Neuronal stem cell (in vitro differentiated cells): ENCODE measurements at regions not wholly inside any gene's neighbourhood (a gene's known extent, or its start where the extent isn't known, plus 50 kb on each side); places are given as distances from the start of the nearest gene placed in this dataset.

Experiments
- DNase-seq: peaks from one replicate; pipeline ENCODE4 v3.0.0-alpha.2; 2013; ENCODE audit warnings: low spot score
- H2AFZ ChIP-seq: one replicate; pipeline ENCODE4 v1.6.1; 2013; ENCODE audit warnings: mild to moderate bottlenecking, low read length, inconsistent platforms
- H2AK5ac ChIP-seq: 2 replicates; pipeline ENCODE4 v1.6.1; 2013; ENCODE audit warnings: low read depth, mild to moderate bottlenecking, inconsistent platforms, low read length, moderate library complexity, mixed read lengths
- H2BK120ac ChIP-seq: 2 replicates; pipeline ENCODE4 v1.6.1; 2013; ENCODE audit warnings: low read depth, mild to moderate bottlenecking, inconsistent platforms, low read length, moderate library complexity, mixed read lengths
- H2BK12ac ChIP-seq: one replicate; pipeline ENCODE4 v1.6.1; 2013; ENCODE audit warnings: low read length, inconsistent platforms
- H2BK15ac ChIP-seq: 2 replicates; pipeline ENCODE4 v1.6.1; 2013; ENCODE audit warnings: mild to moderate bottlenecking, low read length, inconsistent platforms, mixed read lengths
- H2BK5ac ChIP-seq: one replicate; pipeline ENCODE4 v1.6.1; 2013; ENCODE audit warnings: inconsistent platforms, mild to moderate bottlenecking, low read length, moderate library complexity
- H3K14ac ChIP-seq: one replicate; pipeline ENCODE4 v1.6.1; 2013; ENCODE audit warnings: low read length, inconsistent platforms
- H3K18ac ChIP-seq: 2 replicates; pipeline ENCODE4 v1.6.1; 2013; ENCODE audit warnings: low read length, inconsistent platforms
- H3K23ac ChIP-seq: 2 replicates; pipeline ENCODE4 v1.6.1; 2013; ENCODE audit warnings: low read depth, mild to moderate bottlenecking, mixed read lengths, low read length, inconsistent platforms; ENCODE audit not compliant: poor library complexity
- H3K27ac ChIP-seq: replicated peaks from 3 replicates; pipeline ENCODE4 v1.5.1; 2013; ENCODE audit warnings: low read length, inconsistent platforms
- H3K27me3 ChIP-seq, 3 experiments: 2 replicates each; pipeline ENCODE4 v1.6.1; 2013; ENCODE audit warnings: low read length in 3 of 3, mild to moderate bottlenecking in 2 of 3, inconsistent platforms in 1 of 3, low read depth in 1 of 3, mixed read lengths in 1 of 3, moderate library complexity in 1 of 3; ENCODE audit not compliant: control insufficient read depth in 3 of 3, insufficient read depth in 3 of 3
- H3K36me3 ChIP-seq, 2 donors: replicated peaks in 1 of 2; 2 replicates each; pipeline ENCODE4 v1.6.1; 2013; ENCODE audit warnings: low read length in 2 of 2; ENCODE audit not compliant: control insufficient read depth in 2 of 2, insufficient read depth in 2 of 2
- H3K4ac ChIP-seq: 2 replicates; pipeline ENCODE4 v1.6.1; 2013; ENCODE audit warnings: inconsistent platforms, mild to moderate bottlenecking, low read length, moderate library complexity
- H3K4me1 ChIP-seq, 2 donors: 1 replicate in 1 of 2; 2 replicates in 1 of 2; pipeline ENCODE4 v1.6.1; 2013; ENCODE audit warnings: low read length in 2 of 2, low read depth in 1 of 2; ENCODE audit not compliant: control insufficient read depth in 2 of 2, insufficient read depth in 1 of 2
- H3K4me2 ChIP-seq: one replicate; pipeline ENCODE4 v1.6.1; 2013; ENCODE audit warnings: mild to moderate bottlenecking, low read length, inconsistent platforms; ENCODE audit not compliant: insufficient read depth, poor library complexity, severe bottlenecking
- H3K4me3 ChIP-seq, 2 donors: 2 replicates each; pipeline ENCODE4 v1.5.1; 2013; ENCODE audit warnings: low read length in 2 of 2, mild to moderate bottlenecking in 2 of 2, inconsistent platforms in 1 of 2, moderate library complexity in 1 of 2
- H3K79me1 ChIP-seq: one replicate; pipeline ENCODE4 v1.6.1; 2013; ENCODE audit warnings: low read depth, mild to moderate bottlenecking, inconsistent platforms, low read length, moderate library complexity
- H3K9ac ChIP-seq: one replicate; pipeline ENCODE4 v1.6.1; 2013; ENCODE audit warnings: mild to moderate bottlenecking, low read depth, low read length, inconsistent platforms; ENCODE audit not compliant: poor library complexity
- H3K9me3 ChIP-seq, 2 donors: replicated peaks in 1 of 2; 2 replicates each; pipeline versions ENCODE3 to v1.6.1; 2013; ENCODE audit warnings: low read length in 2 of 2, mild to moderate bottlenecking in 2 of 2, inconsistent platforms in 1 of 2, low read depth in 1 of 2, mixed read lengths in 1 of 2, moderate library complexity in 1 of 2; ENCODE audit not compliant: control insufficient read depth in 2 of 2, insufficient read depth in 1 of 2
- H4K8ac ChIP-seq: one replicate; pipeline ENCODE4 v1.6.1; 2013; ENCODE audit warnings: low read depth, mild to moderate bottlenecking, inconsistent platforms, low read length, moderate library complexity
- H4K91ac ChIP-seq: one replicate; pipeline ENCODE4 v1.6.1; 2013; ENCODE audit warnings: low read length, low read depth, mild to moderate bottlenecking, inconsistent platforms; ENCODE audit not compliant: poor library complexity
- WGBS, 2 donors: extraction: QIAGEN DNeasy Blood & Tissue Kit; methylation state at CpG; one replicate each; pipeline ENCODE4 v1.1.7; 2013; ENCODE audit warnings: missing lambda C conversion rate in 2 of 2, mixed read lengths in 1 of 2; ENCODE audit not compliant: insufficient read length in 2 of 2, insufficient replicate concordance in 1 of 2; ENCODE audit errors: extremely low coverage in 2 of 2; 5-methylcytosine and 5-hydroxymethylcytosine counted together

DNA sequence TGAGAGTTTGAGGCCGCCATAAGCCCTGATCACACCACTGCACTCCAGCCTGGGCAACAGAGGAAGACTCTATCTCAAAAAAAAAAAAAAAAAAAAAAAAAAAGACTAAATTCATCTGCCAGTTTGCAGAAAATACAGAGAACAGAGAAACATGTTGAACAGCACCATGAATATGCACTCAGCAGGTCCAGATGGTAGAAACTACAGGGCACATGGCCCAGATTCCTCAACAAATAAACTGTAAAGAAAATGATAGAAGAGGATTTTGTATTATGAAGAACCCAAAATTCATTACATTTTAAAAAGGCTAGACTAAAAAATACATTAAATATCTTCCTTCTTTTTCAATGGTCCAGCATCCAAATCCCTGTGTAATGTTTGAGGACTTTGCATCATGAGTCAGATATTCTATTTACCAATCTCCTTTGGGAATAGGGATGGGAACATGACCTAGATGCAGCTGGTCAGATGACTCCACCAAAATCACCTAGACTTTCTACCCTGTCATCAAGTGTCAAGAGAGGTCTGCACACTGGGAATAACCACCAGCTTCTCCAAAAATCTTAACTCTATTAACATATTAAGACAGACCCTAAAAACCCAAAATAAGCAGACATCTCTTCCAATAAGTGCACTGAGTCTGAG lies 189.1 kb upstream of the TCF21 start:
- no peak overlapping the region for H3K4ac ChIP-seq
- H2BK12ac ChIP-seq: no peak overlapping the region
- WGBS, 2 donors: no CpG with 5 or more reads among the region's 1 CpG
- no peak overlapping the region for H3K14ac ChIP-seq
- no peak overlapping the region for H2AFZ ChIP-seq
- no peaks in the 10 kb centered on the region for H3K79me1 ChIP-seq
- H2BK5ac ChIP-seq: no peak overlapping the region
- no peak for DNase-seq
- H3K4me2 ChIP-seq: no peak overlapping the region
- no peaks in the 10 kb centered on the region for H3K36me3 ChIP-seq
- H4K91ac ChIP-seq: no peak overlapping the region
- no peak overlapping the region for H3K18ac ChIP-seq
- H2BK120ac ChIP-seq: no peak overlapping the region
- H3K27me3 ChIP-seq: no peaks in the 10 kb centered on the region
- no peak overlapping the region for H2AK5ac ChIP-seq
- H3K4me1 ChIP-seq: peaks cover 0 to 3% of the 10 kb centered on the region in 2 donors
- H3K27ac ChIP-seq: no peak overlapping the region
- H4K8ac ChIP-seq: no peak overlapping the region
- no peak overlapping the region for H3K23ac ChIP-seq
- H3K4me3 ChIP-seq: no peak overlapping the region
- no peak overlapping the region for H3K9ac ChIP-seq
- no peak overlapping the region for H2BK15ac ChIP-seq
- H3K9me3 ChIP-seq: no peaks in the 10 kb centered on the region

DNA sequence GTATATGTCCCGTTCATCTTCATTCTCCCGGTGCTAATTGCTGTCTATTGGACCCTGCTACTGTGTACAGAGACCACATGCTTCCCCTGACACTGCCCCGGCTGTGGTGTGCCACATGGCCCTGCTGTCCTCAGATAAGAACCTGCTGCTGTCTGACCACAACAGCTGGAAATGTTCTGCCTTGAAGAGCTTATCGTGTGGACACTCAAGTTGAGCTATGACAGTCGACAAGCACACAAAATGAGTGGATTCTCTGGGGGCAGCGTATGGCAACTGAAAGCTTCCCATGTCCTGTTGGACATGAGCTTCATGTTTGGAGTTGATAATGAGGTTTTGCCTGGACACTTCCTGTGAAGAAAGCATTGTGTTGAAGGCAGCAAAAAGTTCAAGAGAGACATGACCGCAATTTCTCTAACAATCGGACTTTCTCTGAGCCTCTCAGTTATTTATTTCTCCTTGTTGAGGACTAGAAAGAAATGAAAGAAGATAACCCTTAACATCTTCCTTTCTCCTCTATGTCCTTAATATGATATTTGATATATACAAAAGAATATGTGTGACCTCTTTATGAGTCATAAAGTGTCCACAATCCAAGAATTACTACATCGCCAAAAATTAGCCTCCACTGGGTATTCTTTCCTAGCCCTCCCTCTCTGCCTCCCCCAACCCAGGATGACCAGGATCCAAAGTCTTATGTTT lies 187.1 kb upstream of the TCF21 start:
- no peak for DNase-seq

DNA sequence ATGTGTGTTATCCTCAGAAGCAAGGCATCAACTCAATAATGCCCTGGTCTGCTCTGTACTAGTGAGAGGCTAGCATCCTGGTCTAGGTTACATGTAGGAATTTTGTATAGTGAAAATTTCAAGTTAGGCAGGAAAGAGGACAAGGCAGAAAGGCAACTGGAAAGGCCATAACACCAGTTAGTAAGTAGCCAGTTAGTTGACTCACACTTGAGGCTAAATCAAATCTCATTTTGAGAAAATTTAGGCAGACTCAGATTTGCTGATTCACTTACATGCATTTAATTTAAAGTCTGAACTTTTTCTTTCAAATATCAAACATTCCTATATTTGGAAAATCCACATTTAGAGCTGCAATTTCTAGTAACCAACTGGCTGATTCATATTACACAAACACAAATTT lies 184.5 kb upstream of the TCF21 start:
- no peaks in the 10 kb centered on the region for H3K27me3 ChIP-seq
- no peak overlapping the region for H3K23ac ChIP-seq
- no peak for DNase-seq
- H3K4me3 ChIP-seq: no peak overlapping the region
- no peak overlapping the region for H3K4ac ChIP-seq
- H3K4me1 ChIP-seq: peaks cover 0 to 3% of the 10 kb centered on the region in 2 donors
- no peak overlapping the region for H2AFZ ChIP-seq
- no peak overlapping the region for H4K8ac ChIP-seq
- no peak overlapping the region for H3K4me2 ChIP-seq
- no peak overlapping the region for H3K14ac ChIP-seq
- no peaks in the 10 kb centered on the region for H3K79me1 ChIP-seq
- no peak overlapping the region for H3K9ac ChIP-seq
- H3K36me3 ChIP-seq: no peaks in the 10 kb centered on the region
- no peak overlapping the region for H3K27ac ChIP-seq
- H4K91ac ChIP-seq: no peak overlapping the region
- no peak overlapping the region for H2AK5ac ChIP-seq
- H2BK5ac ChIP-seq: no peak overlapping the region
- H2BK120ac ChIP-seq: no peak overlapping the region
- H2BK15ac ChIP-seq: no peak overlapping the region
- no peaks in the 10 kb centered on the region for H3K9me3 ChIP-seq
- no peak overlapping the region for H2BK12ac ChIP-seq
- no peak overlapping the region for H3K18ac ChIP-seq

More for the DNA sequence above, 187.1 kb upstream of the TCF21 start:
- Histone ChIP-seq H3K36me3 (no peaks in the 10 kb centered on the region), H2BK15ac (no peak overlapping the region), H3K23ac (no peak overlapping the region), H2AFZ (no peak overlapping the region), H3K4me1 (peaks cover 0 to 3% of the 10 kb centered on the region in 2 donors), H4K8ac (no peak overlapping the region), H2BK5ac (no peak overlapping the region), H3K79me1 (no peaks in the 10 kb centered on the region), H2AK5ac (no peak overlapping the region), H3K9me3 (no peaks in the 10 kb centered on the region), H3K14ac (no peak overlapping the region), H3K4me2 (no peak overlapping the region), H3K27ac (no peak overlapping the region), H3K27me3 (no peaks in the 10 kb centered on the region), H4K91ac (no peak overlapping the region), H3K4me3 (no peak overlapping the region), H2BK12ac (no peak overlapping the region), H3K18ac (peak overlapping the region; percentile 41), H2BK120ac (no peak overlapping the region), H3K9ac (no peak overlapping the region), H3K4ac (no peak overlapping the region)
- WGBS, 2 donors: no CpG with 5 or more reads among the region's 9 CpGs

DNA sequence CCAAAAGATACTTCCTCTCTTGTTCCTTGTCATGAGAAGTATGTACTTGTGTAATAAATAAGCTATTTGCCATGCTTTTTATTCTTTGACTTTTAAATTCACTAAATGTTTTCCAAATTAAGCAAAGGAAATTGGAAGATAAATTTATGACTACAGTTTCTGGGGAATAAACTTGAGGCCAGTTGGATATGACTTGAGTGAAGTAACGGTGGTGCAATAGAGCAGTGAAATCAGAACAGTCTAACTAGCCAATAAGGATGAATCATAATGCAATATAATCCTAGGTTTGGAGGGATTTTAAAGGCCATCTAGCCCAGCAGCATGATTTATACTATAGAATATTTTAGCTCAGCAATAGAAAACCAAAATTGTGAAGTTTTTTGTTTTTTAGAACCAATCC lies 183.8 kb upstream of the TCF21 start:
- no peak overlapping the region for H3K14ac ChIP-seq
- H3K18ac ChIP-seq: no peak overlapping the region
- no peak overlapping the region for H3K4me3 ChIP-seq
- H3K4me2 ChIP-seq: no peak overlapping the region
- no peak overlapping the region for H2BK15ac ChIP-seq
- no peaks in the 10 kb centered on the region for H3K79me1 ChIP-seq
- H4K8ac ChIP-seq: no peak overlapping the region
- no peaks in the 10 kb centered on the region for H3K36me3 ChIP-seq
- H2AFZ ChIP-seq: no peak overlapping the region
- no peak overlapping the region for H3K4ac ChIP-seq
- no peak overlapping the region for H4K91ac ChIP-seq
- peaks cover 0 to 3% of the 10 kb centered on the region in 2 donors for H3K4me1 ChIP-seq
- no peak overlapping the region for H3K9ac ChIP-seq
- no CpG with 5 or more reads among the region's 1 CpG for WGBS, 2 donors
- H2BK5ac ChIP-seq: no peak overlapping the region
- DNase-seq: no peak
- no peak overlapping the region for H3K27ac ChIP-seq
- no peak overlapping the region for H2BK12ac ChIP-seq
- no peak overlapping the region for H2BK120ac ChIP-seq
- H3K23ac ChIP-seq: no peak overlapping the region
- H3K9me3 ChIP-seq: no peaks in the 10 kb centered on the region
- no peak overlapping the region for H2AK5ac ChIP-seq
- no peaks in the 10 kb centered on the region for H3K27me3 ChIP-seq
